Esophagus squamous epithelium (tissue), 4 donors: ENCODE measurements at regions not wholly inside any gene's neighbourhood (a gene's known extent, or its start where the extent isn't known, plus 50 kb on each side); places are given as distances from the start of the nearest gene placed in this dataset.

ENCODE experiments used
- POLR2A ChIP-seq, 4 donors: fragments of 450-650 bp; IDR thresholded peaks; one replicate each; pipeline ENCODE4 v1.6.1; 2017; ENCODE audit warnings: antibody characterized with exemption in 4 of 4, mild to moderate bottlenecking in 4 of 4, moderate library complexity in 3 of 4
- TF ChIP-seq, protein P1 (sequence below), 6 experiments: fragments of 450-650 bp in 4 of 6; fragments of 200-600 bp in 2 of 6; sonication (generic) in 2 of 6; IDR thresholded peaks; one replicate each; pipeline ENCODE4 v1.5.1; 2016 to 2019; ENCODE audit warnings: antibody characterized with exemption in 6 of 6, mild to moderate bottlenecking in 4 of 6, moderate library complexity in 4 of 6

DNA sequence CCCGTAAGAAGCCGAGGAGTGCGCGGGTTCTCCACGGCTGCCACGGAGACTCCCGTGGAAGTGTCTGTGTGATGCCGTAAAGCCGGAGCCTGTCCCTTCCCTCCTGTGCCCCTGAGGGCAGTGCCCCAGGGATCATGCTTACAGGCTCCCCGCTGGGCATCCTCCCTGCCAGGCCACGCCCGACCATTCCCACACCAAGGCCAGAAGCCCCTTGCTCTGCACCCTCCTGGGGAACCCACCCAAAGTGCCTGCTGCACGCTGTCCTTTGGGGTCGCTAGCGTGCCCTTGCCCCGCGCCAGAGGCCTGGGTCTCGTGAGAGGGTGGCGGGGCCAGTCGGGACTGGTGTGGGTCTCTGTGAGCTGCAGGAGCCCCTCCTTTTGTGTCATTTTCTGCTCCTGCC is 228.5 kb upstream of the C1orf174 start:
- TF ChIP-seq POLR2A (IDR thresholded peaks at IDR 0.05): no peak
- TF ChIP-seq, protein P1, sequence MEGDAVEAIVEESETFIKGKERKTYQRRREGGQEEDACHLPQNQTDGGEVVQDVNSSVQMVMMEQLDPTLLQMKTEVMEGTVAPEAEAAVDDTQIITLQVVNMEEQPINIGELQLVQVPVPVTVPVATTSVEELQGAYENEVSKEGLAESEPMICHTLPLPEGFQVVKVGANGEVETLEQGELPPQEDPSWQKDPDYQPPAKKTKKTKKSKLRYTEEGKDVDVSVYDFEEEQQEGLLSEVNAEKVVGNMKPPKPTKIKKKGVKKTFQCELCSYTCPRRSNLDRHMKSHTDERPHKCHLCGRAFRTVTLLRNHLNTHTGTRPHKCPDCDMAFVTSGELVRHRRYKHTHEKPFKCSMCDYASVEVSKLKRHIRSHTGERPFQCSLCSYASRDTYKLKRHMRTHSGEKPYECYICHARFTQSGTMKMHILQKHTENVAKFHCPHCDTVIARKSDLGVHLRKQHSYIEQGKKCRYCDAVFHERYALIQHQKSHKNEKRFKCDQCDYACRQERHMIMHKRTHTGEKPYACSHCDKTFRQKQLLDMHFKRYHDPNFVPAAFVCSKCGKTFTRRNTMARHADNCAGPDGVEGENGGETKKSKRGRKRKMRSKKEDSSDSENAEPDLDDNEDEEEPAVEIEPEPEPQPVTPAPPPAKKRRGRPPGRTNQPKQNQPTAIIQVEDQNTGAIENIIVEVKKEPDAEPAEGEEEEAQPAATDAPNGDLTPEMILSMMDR (IDR thresholded peaks at IDR 0.05): no peak
